OCI-LY1 (cell line): ENCODE measurements at regions not wholly inside any gene's neighbourhood (a gene's known extent, or its start where the extent isn't known, plus 50 kb on each side); places are given as distances from the start of the nearest gene placed in this dataset.

Experiments
- H2AFZ ChIP-seq: fragments of 200-600 bp; sonication (generic), shearing (Covaris generic); 2 replicates; pipeline ENCODE4 v1.6.0; 2014; ENCODE audit warnings: antibody characterized with exemption, mild to moderate bottlenecking, low read length
- H3F3A ChIP-seq: fragments of 200-600 bp; sonication (generic), shearing (Covaris generic); 2 replicates; pipeline ENCODE4 v1.6.0; 2014; ENCODE audit warnings: mild to moderate bottlenecking, antibody characterized with exemption, low read length, moderate library complexity; ENCODE audit not compliant: insufficient read depth
- H3K27ac ChIP-seq: fragments of 200-600 bp; sonication (generic); 2 replicates; pipeline ENCODE4 v1.5.1; 2014; ENCODE audit warnings: low read length, mixed run types, mild to moderate bottlenecking, low read depth; ENCODE audit not compliant: poor library complexity, severe bottlenecking
- H3K27me3 ChIP-seq: fragments of 200-600 bp; sonication (generic); 2 replicates; pipeline ENCODE4 v1.6.0; 2014; ENCODE audit warnings: antibody characterized with exemption, mild to moderate bottlenecking, low read length, moderate library complexity; ENCODE audit not compliant: insufficient read depth
- H3K36me3 ChIP-seq: fragments of 200-600 bp; sonication (generic); 2 replicates; pipeline ENCODE4 v1.6.1; 2014; ENCODE audit warnings: mild to moderate bottlenecking, antibody characterized with exemption, low read length, moderate library complexity, mixed read lengths; ENCODE audit not compliant: insufficient read depth
- H3K4me1 ChIP-seq: fragments of 200-600 bp; sonication (generic); 2 replicates; pipeline ENCODE4 v1.5.1; 2014; ENCODE audit warnings: mild to moderate bottlenecking, low read length, moderate library complexity; ENCODE audit not compliant: insufficient read depth, severe bottlenecking
- H3K4me2 ChIP-seq: fragments of 200-600 bp; sonication (generic), shearing (Covaris generic); 2 replicates; pipeline ENCODE4 v1.6.1; 2014; ENCODE audit warnings: low read length
- H3K4me3 ChIP-seq: fragments of 200-600 bp; sonication (generic); 2 replicates; pipeline ENCODE4 v1.5.1; 2014; ENCODE audit warnings: low read length, low read depth, mild to moderate bottlenecking, mixed read lengths; ENCODE audit not compliant: poor library complexity, severe bottlenecking
- H3K79me2 ChIP-seq: fragments of 200-600 bp; shearing (Covaris generic); 2 replicates; pipeline ENCODE4 v1.6.1; 2016; ENCODE audit warnings: mixed run types, low read length, mixed read lengths; ENCODE audit not compliant: insufficient read depth
- H3K9ac ChIP-seq: fragments of 200-600 bp; sonication (generic), shearing (Covaris generic); 2 replicates; pipeline ENCODE4 v1.6.1; 2014; ENCODE audit warnings: mild to moderate bottlenecking, low read length, mixed read lengths
- H3K9me2 ChIP-seq: fragments of 200-600 bp; sonication (generic), shearing (Covaris generic); 2 replicates; pipeline ENCODE4 v1.6.1; 2014; ENCODE audit warnings: low read depth, mild to moderate bottlenecking, low read length, mixed read lengths
- H3K9me3 ChIP-seq: fragments of 200-600 bp; shearing (Covaris generic); 2 replicates; pipeline ENCODE4 v1.6.1; 2014; ENCODE audit warnings: low read length, mixed read lengths
- H4K20me1 ChIP-seq: fragments of 200-600 bp; sonication (generic), shearing (Covaris generic); 2 replicates; pipeline ENCODE4 v1.6.0; 2016; ENCODE audit warnings: mild to moderate bottlenecking, low read length; ENCODE audit not compliant: insufficient read depth
- CTCF ChIP-seq: fragments of 200-600 bp; sonication (generic), shearing (Covaris generic); IDR thresholded peaks from 2 replicates; pipeline ENCODE4 v1.5.1; 2017; ENCODE audit warnings: mild to moderate bottlenecking, antibody characterized with exemption, low read length, moderate library complexity, mixed read lengths
- EZH2 ChIP-seq: fragments of 200-600 bp; sonication (generic), shearing (Covaris generic); IDR thresholded peaks from 2 replicates; pipeline ENCODE4 v1.8.0; 2017; ENCODE audit warnings: borderline replicate concordance, mixed run types, mild to moderate bottlenecking, antibody characterized with exemption, low read length, moderate library complexity, mixed read lengths

DNA sequence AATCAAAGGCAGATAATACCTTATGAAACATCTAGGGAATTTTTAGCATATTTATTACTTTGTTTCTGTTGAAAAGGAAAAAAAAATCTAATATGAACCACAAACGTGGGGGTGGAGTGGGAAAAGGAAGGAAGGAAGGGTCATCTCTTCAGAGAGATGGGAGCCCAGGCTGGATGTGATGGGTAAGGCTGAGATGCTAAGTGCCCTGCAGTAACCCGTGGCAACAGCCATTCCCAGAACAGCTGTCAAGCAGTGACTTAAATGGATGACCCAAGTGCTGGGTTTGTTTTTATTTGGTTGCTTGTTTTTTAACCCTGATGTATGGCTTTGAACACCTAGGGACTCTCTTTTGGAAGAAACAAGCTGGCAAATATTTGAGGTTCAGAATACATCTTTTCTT, 50.7 kb upstream of the KLF7 start:
- H3K79me2 ChIP-seq, result no peaks in the 10 kb centered on the region
- H3K9me3 ChIP-seq, result no peaks in the 10 kb centered on the region
- H3K27ac ChIP-seq, result no peak overlapping the region
- no peak overlapping the region for H3K9ac ChIP-seq
- no peaks in the 10 kb centered on the region for H3K9me2 ChIP-seq
- no peaks in the 10 kb centered on the region for H3K27me3 ChIP-seq
- H3K36me3 ChIP-seq, result no peaks in the 10 kb centered on the region
- H3F3A ChIP-seq, result no peaks in the 10 kb centered on the region
- H3K4me3 ChIP-seq, result no peak overlapping the region
- no peak overlapping the region for H3K4me2 ChIP-seq
- H2AFZ ChIP-seq, result no peak overlapping the region
- no peaks in the 10 kb centered on the region for H3K4me1 ChIP-seq
- H4K20me1 ChIP-seq, result no peaks in the 10 kb centered on the region
- TF ChIP-seq EZH2 (no peak), CTCF (no peak)

DNA sequence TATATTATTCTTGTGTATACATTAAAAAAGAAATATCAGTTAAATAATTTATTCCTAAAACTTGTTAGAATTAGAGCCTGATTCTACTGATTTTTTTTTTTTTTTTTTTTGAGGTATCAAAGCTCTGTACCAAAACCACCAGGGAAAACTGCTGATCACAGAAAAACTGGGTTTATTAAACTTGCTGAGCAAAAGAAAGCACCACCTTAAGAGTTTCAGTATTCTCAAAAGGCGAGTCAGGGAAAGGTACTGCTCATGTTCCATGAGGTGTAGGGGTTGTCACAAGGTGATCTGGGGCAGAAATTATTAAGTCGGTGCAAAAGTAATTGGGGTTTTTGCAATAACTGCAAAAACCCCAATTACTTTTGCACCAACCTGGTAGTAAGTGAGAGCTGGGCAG, 51.7 kb upstream of the KLF7 start:
- Histone ChIP-seq H4K20me1 (no peaks in the 10 kb centered on the region), H3F3A (no peaks in the 10 kb centered on the region), H3K27ac (no peak overlapping the region), H3K4me3 (no peak overlapping the region), H2AFZ (no peak overlapping the region), H3K4me1 (no peaks in the 10 kb centered on the region), H3K4me2 (no peak overlapping the region), H3K9me2 (no peaks in the 10 kb centered on the region), H3K9ac (no peak overlapping the region), H3K79me2 (no peaks in the 10 kb centered on the region), H3K36me3 (no peaks in the 10 kb centered on the region), H3K27me3 (no peaks in the 10 kb centered on the region), H3K9me3 (no peaks in the 10 kb centered on the region)
- no peak for TF ChIP-seq EZH2
- no peak for TF ChIP-seq CTCF

DNA sequence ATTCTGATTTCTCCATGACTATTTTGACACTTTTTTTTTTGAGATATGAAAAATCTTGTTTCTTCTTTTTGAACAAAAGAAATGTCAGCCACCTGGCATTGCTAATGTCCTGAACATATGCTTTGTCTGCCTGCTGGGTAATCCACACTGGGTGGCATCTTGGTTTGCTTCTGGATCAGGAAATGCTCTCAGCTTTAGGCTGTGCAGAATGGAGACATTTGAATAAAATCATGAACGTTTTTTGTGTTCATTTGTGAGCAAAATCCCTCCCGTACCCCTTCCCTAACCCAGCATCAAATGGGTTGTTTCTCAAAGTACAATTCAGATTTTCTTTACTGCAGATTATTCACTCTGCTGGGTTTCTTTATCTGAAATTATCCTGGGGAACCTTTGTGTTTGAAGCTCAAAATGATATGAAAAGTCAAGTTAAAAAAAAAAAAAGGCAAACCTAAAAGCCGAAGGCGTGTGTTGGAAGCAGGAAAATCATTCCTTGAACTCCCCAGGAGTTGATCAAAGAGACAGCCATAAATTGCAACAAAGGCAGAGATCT, 53.4 kb upstream of the KLF7 start:
- H3K4me2 ChIP-seq, result no peak overlapping the region
- no peak overlapping the region for H3K9ac ChIP-seq
- no peaks in the 10 kb centered on the region for H4K20me1 ChIP-seq
- TF ChIP-seq EZH2 (no peak), CTCF (no peak)
- no peak overlapping the region for H2AFZ ChIP-seq
- H3K79me2 ChIP-seq, result no peaks in the 10 kb centered on the region
- H3K27ac ChIP-seq, result no peak overlapping the region
- H3K9me2 ChIP-seq, result no peaks in the 10 kb centered on the region
- H3K27me3 ChIP-seq, result no peaks in the 10 kb centered on the region; the same call in 1 of the 2 replicates
- no peaks in the 10 kb centered on the region for H3F3A ChIP-seq
- no peak overlapping the region for H3K4me3 ChIP-seq
- H3K36me3 ChIP-seq, result no peaks in the 10 kb centered on the region
- H3K4me1 ChIP-seq, result no peaks in the 10 kb centered on the region
- no peaks in the 10 kb centered on the region for H3K9me3 ChIP-seq
